Fibroblast of pulmonary artery (primary cell): ENCODE measurements at regions not wholly inside any gene's neighbourhood (a gene's known extent, or its start where the extent isn't known, plus 50 kb on each side); places are given as distances from the start of the nearest gene placed in this dataset.

Experiments
- DNase-seq: peaks from one replicate; pipeline ENCODE4 v3.0.0-alpha.2; 2010; ENCODE audit warnings: low read depth
- H3K4me3 ChIP-seq: replicated peaks from 2 replicates; pipeline ENCODE4 v1.5.1; 2011; ENCODE audit warnings: low read depth, mild to moderate bottlenecking, control low read depth, low read length, moderate library complexity
- TF ChIP-seq, protein P1 (sequence below): IDR thresholded peaks from 2 replicates; pipeline ENCODE4 v1.5.1; 2011; ENCODE audit warnings: mild to moderate bottlenecking, control low read depth, low read length, inconsistent platforms; ENCODE audit errors: missing control alignments

- TF ChIP-seq, protein P1, sequence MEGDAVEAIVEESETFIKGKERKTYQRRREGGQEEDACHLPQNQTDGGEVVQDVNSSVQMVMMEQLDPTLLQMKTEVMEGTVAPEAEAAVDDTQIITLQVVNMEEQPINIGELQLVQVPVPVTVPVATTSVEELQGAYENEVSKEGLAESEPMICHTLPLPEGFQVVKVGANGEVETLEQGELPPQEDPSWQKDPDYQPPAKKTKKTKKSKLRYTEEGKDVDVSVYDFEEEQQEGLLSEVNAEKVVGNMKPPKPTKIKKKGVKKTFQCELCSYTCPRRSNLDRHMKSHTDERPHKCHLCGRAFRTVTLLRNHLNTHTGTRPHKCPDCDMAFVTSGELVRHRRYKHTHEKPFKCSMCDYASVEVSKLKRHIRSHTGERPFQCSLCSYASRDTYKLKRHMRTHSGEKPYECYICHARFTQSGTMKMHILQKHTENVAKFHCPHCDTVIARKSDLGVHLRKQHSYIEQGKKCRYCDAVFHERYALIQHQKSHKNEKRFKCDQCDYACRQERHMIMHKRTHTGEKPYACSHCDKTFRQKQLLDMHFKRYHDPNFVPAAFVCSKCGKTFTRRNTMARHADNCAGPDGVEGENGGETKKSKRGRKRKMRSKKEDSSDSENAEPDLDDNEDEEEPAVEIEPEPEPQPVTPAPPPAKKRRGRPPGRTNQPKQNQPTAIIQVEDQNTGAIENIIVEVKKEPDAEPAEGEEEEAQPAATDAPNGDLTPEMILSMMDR = no peak
- peak; percentile 3 for DNase-seq
- no peak overlapping the region for H3K4me3 ChIP-seq
Measured at GRCh38 chr20:56875052-56875659, 246.1 kb downstream of the TFAP2C start.

- H3K4me3 ChIP-seq = no peak overlapping the region
- no peak for DNase-seq
- TF ChIP-seq, protein P1 = no peak
Measured at GRCh38 chr20:56875803-56876202, 246.7 kb downstream of the TFAP2C start.

- TF ChIP-seq, protein P1 = no peak
- no peak for DNase-seq
- no peak overlapping the region for H3K4me3 ChIP-seq
Measured at GRCh38 chr20:56885521-56885920, 256.4 kb downstream of the TFAP2C start.

DNA sequence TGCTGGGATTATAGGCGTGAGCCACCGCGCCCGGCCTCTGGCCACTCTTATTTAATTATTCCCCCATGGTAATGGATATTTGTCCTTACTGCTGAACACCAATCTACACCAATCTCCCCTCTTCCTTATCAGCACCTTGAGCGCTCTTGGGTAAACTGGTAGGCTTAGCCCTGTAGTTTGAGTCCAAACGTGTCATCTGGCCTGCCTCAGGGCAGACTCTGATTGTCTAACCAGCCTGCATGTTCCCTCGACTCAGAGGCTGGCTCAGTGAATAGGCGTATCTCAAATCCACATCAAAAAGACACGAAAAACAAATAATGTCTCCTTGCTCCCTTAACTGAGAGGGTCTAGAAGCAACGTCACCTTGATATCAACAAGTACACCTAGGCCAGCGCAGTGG lies 260.9 kb downstream of the TFAP2C start:
- DNase-seq = no peak
- TF ChIP-seq, protein P1 = no peak
- no peak overlapping the region for H3K4me3 ChIP-seq

GRCh38 chr20:56893226-56893917 lies 264.3 kb downstream of the TFAP2C start:
- H3K4me3 ChIP-seq = no peak overlapping the region
- TF ChIP-seq, protein P1 = no peak
- DNase-seq = no peak

- TF ChIP-seq, protein P1 = no peak
- H3K4me3 ChIP-seq = no peak overlapping the region
- DNase-seq = no peak
Measured at GRCh38 chr20:56896447-56896846, 267.3 kb downstream of the TFAP2C start.
